ENCODE measurements at regions not wholly inside any gene's neighbourhood (a gene's known extent, or its start where the extent isn't known, plus 50 kb on each side); places are given as distances from the start of the nearest gene placed in this dataset.

DNA sequence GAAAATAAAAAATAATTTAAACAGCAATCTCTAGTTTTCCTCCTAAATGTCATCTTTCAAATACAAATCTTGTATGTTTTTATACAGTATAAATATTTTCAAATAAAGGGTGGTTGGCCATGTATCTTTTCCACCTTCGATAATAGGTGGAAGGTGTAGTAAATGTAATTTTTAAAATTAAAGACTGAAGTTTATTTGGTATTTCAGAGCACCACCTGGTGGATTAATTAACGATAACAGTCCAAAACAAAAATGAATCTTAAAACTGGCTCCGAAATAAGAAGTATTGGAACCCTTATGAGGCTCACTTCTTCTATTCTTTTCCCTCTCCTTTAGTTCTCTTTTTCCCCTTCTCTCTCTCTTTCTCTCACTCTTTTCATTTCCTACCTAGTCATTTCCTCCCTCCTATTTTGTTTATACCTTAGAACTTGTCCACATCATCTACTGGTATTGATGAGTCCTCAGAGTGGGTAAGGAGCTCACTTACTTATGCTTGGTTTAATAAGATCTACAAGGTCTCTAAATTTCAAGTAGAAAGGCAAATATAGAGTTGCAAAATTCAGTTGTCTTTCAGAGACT is 82.9 kb upstream of the EXOC1L start:
- TF ChIP-seq, protein P1, sequence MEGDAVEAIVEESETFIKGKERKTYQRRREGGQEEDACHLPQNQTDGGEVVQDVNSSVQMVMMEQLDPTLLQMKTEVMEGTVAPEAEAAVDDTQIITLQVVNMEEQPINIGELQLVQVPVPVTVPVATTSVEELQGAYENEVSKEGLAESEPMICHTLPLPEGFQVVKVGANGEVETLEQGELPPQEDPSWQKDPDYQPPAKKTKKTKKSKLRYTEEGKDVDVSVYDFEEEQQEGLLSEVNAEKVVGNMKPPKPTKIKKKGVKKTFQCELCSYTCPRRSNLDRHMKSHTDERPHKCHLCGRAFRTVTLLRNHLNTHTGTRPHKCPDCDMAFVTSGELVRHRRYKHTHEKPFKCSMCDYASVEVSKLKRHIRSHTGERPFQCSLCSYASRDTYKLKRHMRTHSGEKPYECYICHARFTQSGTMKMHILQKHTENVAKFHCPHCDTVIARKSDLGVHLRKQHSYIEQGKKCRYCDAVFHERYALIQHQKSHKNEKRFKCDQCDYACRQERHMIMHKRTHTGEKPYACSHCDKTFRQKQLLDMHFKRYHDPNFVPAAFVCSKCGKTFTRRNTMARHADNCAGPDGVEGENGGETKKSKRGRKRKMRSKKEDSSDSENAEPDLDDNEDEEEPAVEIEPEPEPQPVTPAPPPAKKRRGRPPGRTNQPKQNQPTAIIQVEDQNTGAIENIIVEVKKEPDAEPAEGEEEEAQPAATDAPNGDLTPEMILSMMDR (IDR thresholded peaks at IDR 0.05; ENCODE audit: insufficient read depth, low read depth, low read length): peak; percentile 26
- no peak for TF ChIP-seq EZH2 (IDR thresholded peaks at IDR 0.05; ENCODE audit: insufficient read depth, low read length)
